DOHH2 (cell line): ENCODE measurements at regions not wholly inside any gene's neighbourhood (a gene's known extent, or its start where the extent isn't known, plus 50 kb on each side); places are given as distances from the start of the nearest gene placed in this dataset.

Experiments used
- EZH2phosphoT487 ChIP-seq: fragments of 200-600 bp; sonication (generic); IDR thresholded peaks from 2 replicates; pipeline ENCODE4 v1.6.1; 2017; ENCODE audit warnings: borderline replicate concordance, mild to moderate bottlenecking, antibody characterized with exemption, low read length, moderate library complexity, mixed read lengths
- TF ChIP-seq, protein P1 (sequence below): fragments of 200-600 bp; sonication (generic); IDR thresholded peaks from one replicate; pipeline ENCODE4 v1.5.1; 2014; ENCODE audit warnings: antibody characterized with exemption, mild to moderate bottlenecking, low read depth, low read length; ENCODE audit not compliant: poor library complexity, severe bottlenecking

DNA sequence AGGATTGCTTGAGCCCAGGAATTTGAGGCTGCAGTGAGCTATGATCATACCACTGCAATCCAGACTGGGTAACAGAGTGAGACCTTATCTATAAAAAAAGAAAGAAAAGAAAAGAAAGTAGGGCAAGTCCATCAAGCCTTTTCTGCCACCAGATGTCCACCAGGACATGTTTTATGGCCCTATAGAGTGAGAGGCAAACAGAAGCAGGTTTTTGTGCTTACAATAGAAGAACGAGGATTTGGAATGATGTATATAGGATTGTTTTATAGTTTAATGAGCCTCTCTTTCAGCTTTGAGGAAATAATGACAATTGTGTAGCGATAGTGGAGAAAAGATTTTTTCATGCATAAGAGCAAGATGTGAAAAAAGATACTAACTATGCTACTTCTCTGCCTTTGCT, 480.5 kb downstream of the KLF12 start:
- TF ChIP-seq, protein P1, sequence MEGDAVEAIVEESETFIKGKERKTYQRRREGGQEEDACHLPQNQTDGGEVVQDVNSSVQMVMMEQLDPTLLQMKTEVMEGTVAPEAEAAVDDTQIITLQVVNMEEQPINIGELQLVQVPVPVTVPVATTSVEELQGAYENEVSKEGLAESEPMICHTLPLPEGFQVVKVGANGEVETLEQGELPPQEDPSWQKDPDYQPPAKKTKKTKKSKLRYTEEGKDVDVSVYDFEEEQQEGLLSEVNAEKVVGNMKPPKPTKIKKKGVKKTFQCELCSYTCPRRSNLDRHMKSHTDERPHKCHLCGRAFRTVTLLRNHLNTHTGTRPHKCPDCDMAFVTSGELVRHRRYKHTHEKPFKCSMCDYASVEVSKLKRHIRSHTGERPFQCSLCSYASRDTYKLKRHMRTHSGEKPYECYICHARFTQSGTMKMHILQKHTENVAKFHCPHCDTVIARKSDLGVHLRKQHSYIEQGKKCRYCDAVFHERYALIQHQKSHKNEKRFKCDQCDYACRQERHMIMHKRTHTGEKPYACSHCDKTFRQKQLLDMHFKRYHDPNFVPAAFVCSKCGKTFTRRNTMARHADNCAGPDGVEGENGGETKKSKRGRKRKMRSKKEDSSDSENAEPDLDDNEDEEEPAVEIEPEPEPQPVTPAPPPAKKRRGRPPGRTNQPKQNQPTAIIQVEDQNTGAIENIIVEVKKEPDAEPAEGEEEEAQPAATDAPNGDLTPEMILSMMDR = no peak
- no peak for TF ChIP-seq EZH2phosphoT487
